GM19324 (cell line): ENCODE measurements at regions not wholly inside any gene's neighbourhood (a gene's known extent, or its start where the extent isn't known, plus 50 kb on each side); places are given as distances from the start of the nearest gene placed in this dataset.

Source experiments
- ATAC-seq: cut with Tn5 transposase; IDR thresholded peaks from one replicate; pipeline ENCODE4 v1.9.1; 2021; ENCODE audit warnings: mild to moderate bottlenecking, moderate library complexity; ENCODE audit not compliant: unreplicated experiment, low FRiP score

DNA sequence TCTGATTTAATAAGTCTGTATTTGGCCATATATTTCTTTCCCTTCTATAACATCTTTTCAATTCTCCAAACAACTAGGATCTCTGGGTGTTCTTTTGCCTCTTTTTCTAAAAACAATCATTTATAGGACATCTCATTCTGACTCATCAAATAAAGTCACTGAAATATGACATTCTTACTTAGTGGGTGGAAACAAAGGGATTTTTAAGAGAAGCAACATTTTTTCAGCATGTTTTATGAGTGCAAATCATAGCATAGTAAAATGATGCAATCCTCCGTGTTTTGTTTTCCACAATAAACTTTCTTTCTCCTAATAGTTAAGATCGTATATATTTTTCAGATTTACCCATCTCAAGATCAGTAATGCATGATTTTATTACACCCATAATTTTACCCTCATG is 179.8 kb downstream of the SPCS3 start:
- ATAC-seq: no peak

DNA sequence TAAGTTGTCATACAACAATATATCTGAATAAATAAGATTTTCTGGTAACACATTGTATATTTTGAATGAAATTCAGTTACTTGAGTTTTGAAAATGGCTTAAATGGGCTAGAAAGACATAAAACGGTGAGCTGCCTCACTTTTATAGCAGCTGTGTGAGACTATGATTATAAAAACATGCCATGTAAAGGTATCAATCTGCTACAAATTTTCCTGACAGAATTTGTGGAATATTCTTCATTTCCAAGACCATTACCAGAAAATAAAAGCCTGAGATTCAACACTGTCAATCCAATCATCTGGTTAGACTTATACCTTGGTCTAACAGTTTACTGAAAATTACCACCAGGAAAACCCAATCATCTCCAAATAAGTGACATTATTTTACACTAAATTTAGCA is 181.1 kb downstream of the SPCS3 start:
- no peak for ATAC-seq

DNA sequence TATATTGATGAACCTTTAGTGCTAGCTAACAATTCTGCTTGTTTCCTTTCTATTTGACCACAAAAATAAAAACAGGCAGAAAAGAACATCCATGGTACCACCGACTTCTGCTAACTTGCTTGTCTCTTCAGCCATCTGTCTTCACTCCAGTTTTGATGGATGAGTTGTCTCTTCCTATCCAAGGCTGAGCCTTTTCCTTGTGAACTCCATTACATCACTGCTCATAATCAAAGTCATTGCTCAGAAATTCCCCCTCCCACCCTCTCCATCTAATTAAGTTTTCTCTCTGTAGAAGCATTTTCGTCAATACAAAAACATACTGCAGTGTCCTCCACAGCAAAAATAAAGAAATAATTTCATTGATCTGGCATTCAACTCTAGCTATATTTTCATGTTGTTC is 184.4 kb downstream of the SPCS3 start:
- ATAC-seq: no peak

DNA sequence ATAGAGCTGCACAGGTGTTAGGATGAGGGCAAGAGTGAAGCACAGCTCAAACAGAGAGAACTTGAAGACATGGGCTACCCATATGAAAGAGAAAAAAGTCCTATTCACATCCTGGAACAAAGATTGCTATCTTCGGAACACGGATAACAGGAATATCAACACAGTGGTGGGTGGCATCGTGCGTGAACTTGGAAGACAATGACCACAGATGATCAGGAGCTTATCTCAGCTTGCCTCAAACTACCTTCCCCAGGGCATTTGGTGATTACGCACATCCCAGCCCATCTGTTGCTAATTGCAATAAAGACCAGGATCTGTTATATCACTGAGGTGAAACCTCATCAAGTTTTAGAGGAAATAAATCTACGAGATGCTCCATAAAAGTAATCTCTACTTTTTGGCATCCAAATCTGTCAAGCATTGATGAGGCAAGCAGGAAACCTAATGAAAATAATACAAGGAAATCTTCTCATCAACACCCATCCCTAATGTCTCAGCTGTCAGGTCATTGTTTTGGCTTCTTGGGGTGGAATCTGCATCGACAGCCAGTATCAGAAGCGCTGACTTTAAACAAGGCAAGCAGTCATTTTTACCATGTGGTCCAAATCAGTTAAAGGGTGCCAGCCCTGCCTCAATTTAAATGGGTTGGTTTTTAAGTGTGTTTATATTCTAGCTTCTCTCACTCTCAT is 188.2 kb downstream of the SPCS3 start:
- ATAC-seq: no peak

DNA sequence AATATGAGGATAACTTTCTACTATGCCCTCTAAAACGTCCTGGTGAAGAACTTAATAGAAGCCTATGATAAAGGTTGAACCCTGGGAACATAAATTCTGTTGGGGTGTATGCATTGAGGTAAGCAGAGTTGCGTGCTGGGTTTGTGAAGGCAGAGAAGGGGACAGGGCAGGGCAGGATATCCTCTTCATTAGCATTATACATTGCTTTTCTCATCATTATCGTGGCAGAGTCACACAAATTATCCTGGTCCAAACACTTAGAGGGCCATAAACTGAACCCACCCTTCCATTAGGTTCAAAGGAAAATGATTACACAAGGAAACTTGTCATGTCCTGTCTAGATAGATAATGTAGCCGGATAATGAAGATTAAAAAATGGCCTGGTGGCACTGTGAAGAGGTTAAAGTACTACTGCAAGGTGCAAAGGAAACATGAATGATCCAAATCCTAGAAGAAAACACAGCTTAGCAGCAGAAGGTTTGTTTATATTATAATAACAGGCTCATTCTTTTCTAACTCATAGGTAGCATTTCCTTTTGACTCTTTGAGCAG is 189.1 kb downstream of the SPCS3 start:
- ATAC-seq: no peak

DNA sequence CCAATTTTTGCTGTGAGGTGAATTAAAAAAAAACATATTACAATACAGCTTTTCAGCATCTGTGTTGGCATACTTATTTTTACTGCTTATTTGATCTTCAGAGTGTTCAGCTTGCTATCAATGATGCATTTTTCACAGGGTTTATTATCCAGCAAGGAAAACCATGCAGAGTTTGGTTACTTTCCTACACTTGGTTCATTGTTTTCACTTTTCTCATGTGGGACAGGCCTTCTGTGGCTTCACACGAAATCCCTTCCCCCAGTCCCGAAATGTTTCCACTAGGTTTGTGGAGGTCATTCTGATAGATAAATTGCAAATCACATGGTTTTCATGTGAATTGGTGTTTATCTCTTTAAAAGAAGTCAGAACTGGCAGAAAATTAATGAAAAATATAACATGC is 205.8 kb downstream of the SPCS3 start:
- no peak for ATAC-seq

DNA sequence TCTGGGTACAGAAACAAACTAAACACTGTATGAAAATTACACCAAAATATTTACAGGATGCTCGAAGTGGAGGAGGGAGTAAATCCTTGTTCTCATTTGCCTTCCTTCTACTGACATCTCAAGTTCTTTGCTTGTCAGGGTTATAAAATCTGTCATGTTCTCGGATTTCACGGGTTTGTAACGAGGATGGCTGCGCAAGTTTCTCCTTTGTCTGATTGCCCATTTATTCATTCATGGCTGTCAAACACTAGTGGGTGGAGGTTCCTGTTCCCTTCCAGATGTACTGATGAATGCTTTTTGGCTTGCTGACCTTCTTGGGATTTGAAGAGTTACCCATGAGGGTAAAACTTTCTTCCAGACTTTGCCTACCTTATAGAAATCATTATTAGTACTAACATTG is 206.9 kb downstream of the SPCS3 start:
- ATAC-seq: no peak

DNA sequence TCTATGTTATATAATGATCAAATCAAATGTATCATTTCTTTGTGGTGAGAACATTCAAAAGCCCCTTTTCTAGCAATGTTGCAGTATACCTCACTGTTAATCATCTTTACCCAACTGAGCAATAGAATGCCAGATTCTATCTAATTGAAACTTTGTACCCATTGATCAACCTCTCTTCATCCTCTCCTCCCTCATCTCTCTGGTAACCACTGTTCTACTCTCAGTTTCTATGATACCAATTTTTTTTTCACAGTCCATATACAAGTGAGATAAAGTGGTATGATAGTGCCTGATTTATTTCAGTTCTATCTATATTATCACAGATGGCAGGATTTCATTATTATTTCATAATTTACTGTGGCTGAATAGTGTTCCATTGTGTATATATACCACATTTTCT is 209.8 kb downstream of the SPCS3 start:
- no peak for ATAC-seq

DNA sequence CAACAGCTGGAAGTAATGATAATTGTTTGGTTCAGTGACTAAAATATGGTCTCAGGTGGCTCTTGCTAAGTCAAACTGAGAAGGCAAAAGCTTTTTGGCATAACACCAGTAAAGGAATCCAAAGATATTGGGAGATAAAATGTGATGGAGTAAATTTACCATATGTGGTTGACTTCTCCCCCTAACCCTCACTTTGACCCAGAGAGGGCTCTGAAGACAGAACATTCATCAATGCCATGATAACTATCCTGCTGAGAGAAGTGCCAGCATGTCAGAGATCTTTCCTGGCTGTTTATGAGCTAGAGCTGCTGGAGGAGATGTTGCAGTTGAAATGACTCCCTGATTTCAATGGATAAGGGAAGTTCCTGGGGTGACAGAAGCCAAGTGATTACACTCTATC is 213.4 kb downstream of the SPCS3 start:
- ATAC-seq: no peak

DNA sequence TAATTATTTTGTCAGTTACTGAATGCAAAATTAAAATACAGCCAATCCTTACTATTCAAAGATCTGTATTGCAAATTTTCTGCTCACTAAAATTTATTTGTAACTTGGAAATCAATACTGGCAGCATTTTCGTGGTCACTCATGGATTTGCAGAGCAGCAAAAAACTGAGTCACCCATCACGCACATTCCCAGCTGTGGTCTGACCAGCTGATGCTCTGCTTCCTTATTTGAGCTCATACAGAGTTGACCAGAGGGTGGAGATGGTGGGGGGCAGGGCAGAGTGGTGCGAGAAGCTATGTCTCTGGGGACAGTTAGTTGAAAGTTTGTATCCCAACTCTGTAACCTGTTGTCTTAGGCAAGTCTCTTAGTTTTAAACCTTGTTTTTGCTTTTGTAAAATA is 214.8 kb downstream of the SPCS3 start:
- no peak for ATAC-seq

DNA sequence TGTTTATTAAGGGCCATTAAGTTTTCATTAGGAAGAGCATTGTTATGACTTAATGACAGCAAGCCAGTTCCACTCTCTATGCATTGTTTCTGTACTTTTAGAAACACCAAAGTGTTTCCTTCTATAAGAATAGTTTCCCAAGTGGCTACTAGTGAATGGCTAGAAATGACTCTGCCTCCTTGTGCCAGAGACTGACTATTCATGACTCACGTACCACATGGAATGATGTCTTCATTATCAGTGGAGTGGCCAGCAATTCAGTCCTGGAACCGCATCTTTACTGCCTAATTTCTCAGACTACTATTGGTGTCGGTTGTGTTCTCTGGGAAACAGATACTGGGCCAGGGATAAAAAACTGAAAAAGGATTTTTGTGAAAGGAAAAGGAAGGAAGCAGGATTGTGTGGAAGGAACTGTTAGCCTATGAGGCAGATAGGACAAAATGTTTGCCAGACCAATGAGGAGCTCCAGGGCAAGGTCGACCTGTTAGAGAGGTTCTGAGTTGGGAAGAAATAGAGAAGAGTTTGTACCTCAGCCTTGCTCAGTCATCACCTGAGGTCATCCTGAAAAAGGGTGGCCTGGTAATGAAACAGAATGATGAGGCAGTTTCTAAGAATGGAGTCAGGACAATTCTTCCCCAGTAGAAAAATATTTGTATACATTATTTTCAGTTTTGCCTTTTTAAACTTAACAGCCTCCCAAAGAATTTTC is 218.6 kb downstream of the SPCS3 start:
- no peak for ATAC-seq

DNA sequence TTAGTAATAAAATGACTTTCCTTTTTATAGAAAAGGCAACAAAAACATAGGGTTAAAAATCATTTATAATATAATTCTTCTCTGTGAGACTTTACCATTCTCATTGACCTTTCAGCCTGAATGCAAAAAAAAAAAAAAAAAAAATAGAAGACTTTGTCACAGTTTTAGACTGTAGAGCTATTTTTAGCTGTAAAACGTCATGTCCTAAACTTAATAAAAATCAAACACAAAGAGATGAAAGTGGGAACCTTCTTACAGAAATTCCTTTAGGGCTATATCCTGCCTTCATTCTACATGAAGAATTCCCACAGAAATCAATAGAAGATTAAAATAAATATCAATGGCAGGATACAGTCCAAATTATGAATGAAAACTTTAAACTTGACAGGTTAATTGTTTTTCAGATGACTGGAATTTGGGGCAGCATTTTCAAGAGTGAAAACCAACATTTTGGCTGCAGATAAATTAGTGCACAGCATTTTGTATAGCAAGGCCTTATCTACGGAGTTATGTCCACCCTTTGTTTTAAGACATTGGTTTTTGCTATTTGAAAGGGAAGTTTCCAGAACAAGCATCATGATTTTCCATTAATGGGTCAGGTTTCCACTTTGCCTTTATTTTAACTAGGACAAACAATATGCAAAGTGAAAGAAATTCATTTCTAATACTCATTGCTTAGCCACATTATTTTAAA is 219.5 kb downstream of the SPCS3 start:
- ATAC-seq: no peak

DNA sequence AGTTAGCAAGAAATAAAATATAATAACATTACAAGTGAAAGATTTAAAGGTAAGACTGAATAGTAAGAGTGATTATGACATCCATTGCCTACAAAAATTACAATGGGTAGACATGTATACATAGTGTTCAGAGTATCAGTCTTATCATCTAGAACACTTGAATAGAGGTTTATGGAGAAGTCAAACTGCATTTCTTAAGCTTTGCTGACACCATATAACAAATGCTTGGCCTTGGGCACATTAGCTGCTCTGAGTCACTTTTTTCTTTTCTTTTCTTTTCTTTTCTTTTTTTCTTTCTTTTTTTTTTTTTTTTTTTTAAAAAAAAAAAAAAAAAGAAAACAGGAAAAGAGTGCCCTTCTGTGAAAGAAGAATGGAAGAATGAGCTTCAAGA is 220.0 kb downstream of the SPCS3 start:
- no peak for ATAC-seq

DNA sequence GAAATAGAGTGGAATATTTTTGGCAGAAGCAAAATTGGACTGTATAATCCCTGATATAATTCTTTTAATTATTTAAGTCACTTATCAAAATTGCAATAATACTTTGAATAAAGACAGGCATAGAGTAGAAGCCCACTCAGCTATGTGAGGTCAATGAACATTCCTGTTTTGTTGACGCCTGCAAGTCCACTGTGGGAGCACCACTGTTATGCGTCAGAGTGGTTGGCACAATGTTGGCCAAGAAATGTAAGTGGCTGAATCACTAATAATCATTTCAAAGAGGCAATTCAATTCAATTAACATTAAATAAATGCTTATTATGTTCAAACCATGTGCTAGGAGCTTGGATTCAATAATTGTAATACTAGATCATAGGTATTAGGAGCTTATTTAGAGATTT is 221.0 kb downstream of the SPCS3 start:
- ATAC-seq: no peak

DNA sequence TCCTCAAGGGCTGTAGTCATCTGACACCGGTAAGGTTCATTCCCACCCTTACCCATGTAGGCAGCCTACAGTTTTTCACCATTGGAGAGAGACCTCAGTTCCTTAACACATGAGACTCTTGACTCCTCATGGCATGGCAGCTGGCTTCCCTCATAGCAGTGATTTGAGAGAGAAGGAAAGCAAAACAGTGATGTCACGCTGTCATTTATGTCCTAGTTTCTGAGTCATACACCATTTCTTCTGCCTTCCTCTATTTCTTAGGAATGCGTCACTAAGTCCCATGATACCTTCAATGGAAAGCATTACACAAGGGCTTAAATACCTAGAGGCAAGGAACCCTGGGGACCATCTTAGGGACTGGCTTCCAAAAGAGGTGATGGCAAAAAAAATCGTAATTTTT is 226.1 kb downstream of the SPCS3 start:
- no peak for ATAC-seq

DNA sequence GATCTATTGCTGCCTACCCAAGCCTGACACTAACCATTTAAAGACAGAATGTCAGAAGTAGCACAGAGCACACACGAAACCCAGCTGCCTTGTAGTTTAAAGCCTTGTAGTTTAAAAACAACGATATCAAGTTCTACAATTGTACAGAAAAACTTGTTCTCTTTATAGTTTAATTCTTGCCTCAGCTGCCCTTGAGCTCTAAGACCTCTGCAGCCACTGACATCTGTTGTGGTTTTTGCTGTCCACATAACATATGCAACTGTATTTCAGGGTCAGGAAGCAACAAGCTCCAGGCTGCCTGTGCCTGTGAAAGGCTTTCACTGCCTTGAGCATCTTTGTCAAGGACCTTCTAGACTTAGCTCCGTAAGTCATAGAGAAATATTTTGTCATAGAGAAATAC is 227.2 kb downstream of the SPCS3 start:
- ATAC-seq: no peak

DNA sequence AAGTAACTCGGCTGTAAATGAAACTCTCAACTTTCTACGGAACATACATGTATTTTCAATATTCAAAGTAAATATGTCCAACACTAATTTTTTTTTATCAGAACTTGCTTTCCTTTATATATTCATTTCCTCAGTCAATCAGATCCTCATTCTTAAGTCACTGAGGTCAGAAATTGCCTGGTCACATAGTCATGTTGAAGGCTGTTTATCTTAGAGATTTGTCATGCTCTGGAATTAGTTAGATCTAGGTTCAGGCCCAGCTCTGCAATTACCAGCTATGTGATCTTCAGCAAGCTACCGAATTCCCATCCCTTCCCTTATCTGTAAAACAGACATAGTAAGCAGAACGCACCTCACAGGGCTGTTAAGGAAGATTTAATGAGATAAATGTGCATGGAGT is 228.8 kb downstream of the SPCS3 start:
- ATAC-seq: no peak

DNA sequence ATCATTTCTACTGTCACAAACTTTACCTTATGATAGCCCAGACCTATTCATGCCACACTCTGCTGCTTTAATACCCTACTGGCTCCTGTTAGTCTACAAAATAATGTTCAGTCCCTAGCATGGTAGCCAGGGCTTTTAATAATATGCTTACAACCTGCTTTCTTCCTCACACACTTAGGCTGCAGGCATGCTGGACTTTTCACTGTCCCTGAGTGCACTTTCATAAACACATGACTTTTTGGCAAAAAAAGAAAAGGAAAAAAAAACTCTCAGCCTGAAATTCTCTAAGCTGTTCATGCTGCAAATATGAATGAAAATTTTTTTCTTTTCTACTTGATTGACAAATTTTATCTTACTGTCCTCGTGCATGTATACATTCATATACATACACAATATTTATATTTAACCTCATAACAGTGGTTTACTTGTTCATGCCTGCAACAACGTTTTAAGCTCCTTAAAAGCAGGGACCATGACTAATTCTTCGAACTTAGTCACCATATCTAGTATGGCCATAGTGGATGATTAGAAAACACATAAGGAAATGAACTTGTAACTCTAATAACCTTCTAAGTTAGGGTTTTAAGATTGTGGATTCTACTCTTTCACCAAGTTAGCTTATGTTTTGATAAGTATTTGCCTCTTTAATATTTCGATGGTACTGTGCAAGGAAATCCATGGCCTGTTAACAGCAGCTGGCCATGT is 229.5 kb downstream of the SPCS3 start:
- ATAC-seq: no peak

DNA sequence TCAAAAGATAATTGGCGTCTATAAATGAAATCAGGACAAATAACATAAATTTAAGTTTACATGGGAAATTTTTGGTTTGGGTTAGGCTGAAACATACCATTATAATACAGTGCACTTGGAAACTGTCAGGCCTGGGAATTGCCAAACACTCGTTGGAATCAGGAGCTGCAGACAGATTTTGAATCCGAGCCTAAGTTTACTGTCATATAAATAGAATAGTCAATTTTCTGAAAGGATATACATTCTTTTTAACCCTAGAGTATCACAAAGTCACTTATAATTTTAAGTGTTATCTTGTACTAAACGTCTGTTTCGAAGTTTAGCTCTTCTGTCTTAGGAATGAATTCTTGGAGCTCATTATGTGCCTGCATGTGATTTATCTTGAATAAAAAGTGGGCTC is 234.1 kb downstream of the VEGFC start:
- ATAC-seq: no peak

DNA sequence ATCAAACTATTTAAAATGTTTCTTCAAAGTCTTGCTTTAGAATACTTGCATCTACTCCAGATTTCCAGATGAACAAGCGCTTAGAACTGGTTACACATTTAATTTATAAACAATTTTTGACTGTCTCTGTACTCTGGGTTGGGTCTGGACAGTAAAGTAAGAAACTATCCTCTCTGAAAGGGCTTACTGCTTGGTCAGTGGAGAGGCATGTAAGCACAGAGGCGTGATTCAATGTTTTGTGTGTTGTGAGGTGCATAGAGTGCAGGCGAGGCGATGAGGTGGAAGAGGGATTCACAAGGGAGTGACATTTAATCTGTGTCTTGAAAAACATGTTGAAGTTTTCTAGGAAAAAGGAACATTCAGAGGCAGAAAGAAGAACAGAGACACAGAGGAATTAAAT is 231.4 kb downstream of the VEGFC start:
- no peak for ATAC-seq

DNA sequence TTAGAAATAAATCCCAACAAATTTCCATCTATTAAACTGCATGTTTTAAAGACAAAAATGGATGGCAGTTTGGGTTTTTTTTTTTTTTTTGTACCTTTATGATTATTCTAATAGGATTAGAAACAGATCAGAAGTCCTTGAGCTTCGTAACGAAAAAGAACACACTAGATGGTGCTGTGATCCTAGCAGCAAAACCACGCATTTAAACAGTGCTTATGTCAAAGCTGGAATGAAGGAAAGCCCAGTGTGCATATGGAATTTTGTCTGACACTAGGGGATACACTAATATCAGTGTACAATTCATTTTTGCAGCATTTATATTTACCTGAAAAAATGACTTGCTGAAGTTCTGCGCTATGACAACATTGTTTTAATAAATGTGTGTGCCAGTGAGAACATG is 229.1 kb downstream of the VEGFC start:
- ATAC-seq: no peak
